ENCODE measurements at regions not wholly inside any gene's neighbourhood (a gene's known extent, or its start where the extent isn't known, plus 50 kb on each side); places are given as distances from the start of the nearest gene placed in this dataset.

GRCh38 chr2:222017252-222017850, 281.4 kb downstream of the PAX3 start:
- WGBS, 2 experiments (ENCODE audit: low coverage in 1 of 2, low lambda C conversion rate in 2 of 2, missing lambda C conversion rate in 2 of 2), result 0 to 3% methylated on average over 4 of the region's 4 CpGs
- Histone ChIP-seq H3K27me3 (replicated peaks; ENCODE audit: insufficient read depth) (peaks cover 5% of the 10 kb centered on the region; the same call in 1 of the 2 replicates), H3K27ac (no peak overlapping the region), H3K36me3 (ENCODE audit: low read depth) (no peaks in the 10 kb centered on the region), H3K9ac (no peak overlapping the region), H3K79me2 (ENCODE audit: insufficient read depth) (no peaks in the 10 kb centered on the region), H3K9me2 (ENCODE audit: insufficient read depth) (no peaks in the 10 kb centered on the region), H3K4me3 (no peak overlapping the region), H4K20me1 (ENCODE audit: insufficient read depth) (no peaks in the 10 kb centered on the region), H2AFZ (no peak overlapping the region), H3K4me2 (ENCODE audit: unreplicated experiment) (no peak overlapping the region), H3K9me3 (ENCODE audit: low read depth) (no peaks in the 10 kb centered on the region), H3K4me1 (ENCODE audit: insufficient read depth) (no peaks in the 10 kb centered on the region), H3F3A (ENCODE audit: insufficient read depth) (no peaks in the 10 kb centered on the region)
- in situ Hi-C loops (cut with MboI), result no loop called here
- DNase-seq, result no peak
- TF ChIP-seq EZH2phosphoT487 (IDR thresholded peaks at IDR 0.05; ENCODE audit: insufficient read depth, low read depth), result no peak
- no peak for TF ChIP-seq EZH2 (IDR thresholded peaks at IDR 0.05; ENCODE audit: insufficient read depth, poor library complexity, severe bottlenecking)

- H3K79me2 ChIP-seq (ENCODE audit: insufficient read depth), result no peaks in the 10 kb centered on the region
- no peaks in the 10 kb centered on the region for H3K9me3 ChIP-seq (ENCODE audit: low read depth)
- in situ Hi-C loops (cut with MboI), result no loop called here
Measured at GRCh38 chr2:222013889-222014288, 284.9 kb downstream of the PAX3 start.

GRCh38 chr2:222000326-222000725, 298.5 kb downstream of the PAX3 start:
- Histone ChIP-seq H3K9me2 (ENCODE audit: insufficient read depth) (no peaks in the 10 kb centered on the region), H3K4me2 (ENCODE audit: unreplicated experiment) (no peak overlapping the region), H3K36me3 (ENCODE audit: low read depth) (no peaks in the 10 kb centered on the region), H3K27ac (no peak overlapping the region), H3F3A (ENCODE audit: insufficient read depth) (0 out of 2 replicates have a peak, but pooled peaks cover 4% of the 10 kb centered on the region), H3K79me2 (ENCODE audit: insufficient read depth) (no peaks in the 10 kb centered on the region), H2AFZ (no peak overlapping the region), H4K20me1 (ENCODE audit: insufficient read depth) (no peaks in the 10 kb centered on the region), H3K27me3 (replicated peaks; ENCODE audit: insufficient read depth) (no peaks in the 10 kb centered on the region; the same call in 1 of the 2 replicates), H3K9me3 (ENCODE audit: low read depth) (no peaks in the 10 kb centered on the region), H3K9ac (no peak overlapping the region), H3K4me3 (no peak overlapping the region), H3K4me1 (ENCODE audit: insufficient read depth) (peaks cover 10% of the 10 kb centered on the region; the same call in 1 of the 2 replicates)
- in situ Hi-C loops (cut with MboI), result no loop called here
- WGBS, 2 experiments (ENCODE audit: low coverage in 1 of 2, low lambda C conversion rate in 2 of 2, missing lambda C conversion rate in 2 of 2), result 1 to 12% methylated on average over 3 of the region's 3 CpGs
- TF ChIP-seq EZH2phosphoT487 (IDR thresholded peaks at IDR 0.05; ENCODE audit: insufficient read depth, low read depth) (no peak), EZH2 (IDR thresholded peaks at IDR 0.05; ENCODE audit: insufficient read depth, poor library complexity, severe bottlenecking) (no peak)
- peak; percentile 49 for DNase-seq

More at GRCh38 chr2:222013889-222014288, 284.9 kb downstream of the PAX3 start:
- no peaks in the 10 kb centered on the region for H3K4me1 ChIP-seq (ENCODE audit: insufficient read depth)
- peaks cover 11% of the 10 kb centered on the region for H3K27me3 ChIP-seq (replicated peaks; ENCODE audit: insufficient read depth)
- H3K27ac ChIP-seq, result no peak overlapping the region
- WGBS, 2 experiments (ENCODE audit: low coverage in 1 of 2, low lambda C conversion rate in 2 of 2, missing lambda C conversion rate in 2 of 2), result 55 to 65% methylated on average over 3 of the region's 3 CpGs
- H3K36me3 ChIP-seq (ENCODE audit: low read depth), result no peaks in the 10 kb centered on the region
- H3F3A ChIP-seq (ENCODE audit: insufficient read depth), result no peaks in the 10 kb centered on the region
- H2AFZ ChIP-seq, result no peak overlapping the region
- no peak overlapping the region for H3K9ac ChIP-seq
- H3K4me3 ChIP-seq, result no peak overlapping the region
- no peak overlapping the region for H3K4me2 ChIP-seq (ENCODE audit: unreplicated experiment)
- TF ChIP-seq EZH2 (IDR thresholded peaks at IDR 0.05; ENCODE audit: insufficient read depth, poor library complexity, severe bottlenecking), result no peak
- TF ChIP-seq EZH2phosphoT487 (IDR thresholded peaks at IDR 0.05; ENCODE audit: insufficient read depth, low read depth), result no peak
- H3K9me2 ChIP-seq (ENCODE audit: insufficient read depth), result no peaks in the 10 kb centered on the region
- no peak for DNase-seq
- no peaks in the 10 kb centered on the region for H4K20me1 ChIP-seq (ENCODE audit: insufficient read depth)

- Histone ChIP-seq H3K79me2 (ENCODE audit: insufficient read depth) (no peaks in the 10 kb centered on the region), H3K9me3 (ENCODE audit: low read depth) (no peaks in the 10 kb centered on the region), H3K36me3 (ENCODE audit: low read depth) (no peaks in the 10 kb centered on the region), H3K4me3 (no peak overlapping the region), H2AFZ (no peak overlapping the region), H3K9ac (no peak overlapping the region), H3K27me3 (replicated peaks; ENCODE audit: insufficient read depth) (no peaks in the 10 kb centered on the region), H3K4me1 (ENCODE audit: insufficient read depth) (peaks cover 10% of the 10 kb centered on the region; the same call in 1 of the 2 replicates), H4K20me1 (ENCODE audit: insufficient read depth) (no peaks in the 10 kb centered on the region), H3F3A (ENCODE audit: insufficient read depth) (0 out of 2 replicates have a peak, but pooled peaks cover 4% of the 10 kb centered on the region), H3K27ac (no peak overlapping the region), H3K9me2 (ENCODE audit: insufficient read depth) (no peaks in the 10 kb centered on the region), H3K4me2 (ENCODE audit: unreplicated experiment) (no peak overlapping the region)
- in situ Hi-C loops (cut with MboI), result no loop called here
- TF ChIP-seq EZH2phosphoT487 (IDR thresholded peaks at IDR 0.05; ENCODE audit: insufficient read depth, low read depth), result no peak
- TF ChIP-seq EZH2 (IDR thresholded peaks at IDR 0.05; ENCODE audit: insufficient read depth, poor library complexity, severe bottlenecking), result no peak
- DNase-seq, result peak; percentile 15
- 36 to 39% methylated on average over 6 of the region's 6 CpGs for WGBS, 2 experiments (ENCODE audit: low coverage in 1 of 2, low lambda C conversion rate in 2 of 2, missing lambda C conversion rate in 2 of 2)
Measured at GRCh38 chr2:221999717-222000116, 299.1 kb downstream of the PAX3 start.
